ENCODE measurements at regions not wholly inside any gene's neighbourhood (a gene's known extent, or its start where the extent isn't known, plus 50 kb on each side); places are given as distances from the start of the nearest gene placed in this dataset.

GRCh38 chr5:61906820-61907219, 399.2 kb upstream of the KIF2A start:
- no peak for ATAC-seq (ENCODE audit: poor library complexity)
- intact Hi-C loops (cut with DNase I), result no loop called here
- no peak for DNase-seq

DNA sequence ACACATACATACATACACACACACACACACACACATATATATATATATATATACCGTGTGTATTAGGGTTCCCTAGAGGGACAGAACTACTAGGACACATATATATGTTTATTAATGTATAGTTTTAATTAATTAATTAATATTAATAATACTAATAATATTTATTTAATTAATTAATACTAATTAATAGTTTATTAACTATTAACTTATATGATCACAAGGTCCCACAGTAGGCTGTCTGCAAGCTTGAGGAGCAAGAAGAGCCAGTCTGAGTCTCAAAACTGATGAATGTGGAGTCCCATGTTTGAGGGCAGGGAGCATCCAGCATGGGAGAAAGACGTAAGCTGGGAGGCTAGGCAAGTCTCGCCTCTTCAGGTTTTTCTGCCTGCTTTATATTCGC, 398.0 kb upstream of the KIF2A start:
- intact Hi-C loops (cut with DNase I), result no loop called here
- ATAC-seq (ENCODE audit: poor library complexity) (no peak), DNase-seq (no peak)

DNA sequence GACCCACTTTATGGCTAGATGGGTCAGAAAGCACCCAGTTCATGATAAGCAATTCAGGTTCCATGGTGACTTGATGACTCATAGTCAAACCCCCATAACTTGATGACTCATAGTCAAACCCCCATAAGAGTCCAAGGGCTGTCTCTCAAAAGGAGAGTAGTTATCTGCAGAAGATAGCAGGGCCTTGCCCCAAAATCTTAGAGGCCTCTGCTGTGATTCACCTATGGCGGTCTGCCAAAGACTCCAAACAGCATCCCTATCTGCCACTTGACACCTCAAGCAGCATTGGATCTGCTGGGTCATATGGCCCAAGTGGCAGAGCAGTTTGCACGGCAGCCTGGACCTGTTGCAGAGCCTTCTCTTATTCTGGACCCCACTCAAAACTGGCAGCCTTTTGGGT, 395.2 kb upstream of the KIF2A start:
- intact Hi-C loops (cut with DNase I), result no loop called here
- no peak for ATAC-seq (ENCODE audit: poor library complexity)
- DNase-seq, result no peak

- intact Hi-C loops (cut with DNase I), result no loop called here
- no peak for ATAC-seq (ENCODE audit: poor library complexity)
- no peak for DNase-seq
Observed at GRCh38 chr5:61912559-61912958, 393.4 kb upstream of the KIF2A start.

GRCh38 chr5:61915646-61916045, 390.4 kb upstream of the KIF2A start:
- ATAC-seq (ENCODE audit: poor library complexity), result no peak
- no peak for DNase-seq
- intact Hi-C loops (cut with DNase I), result no loop called here

DNA sequence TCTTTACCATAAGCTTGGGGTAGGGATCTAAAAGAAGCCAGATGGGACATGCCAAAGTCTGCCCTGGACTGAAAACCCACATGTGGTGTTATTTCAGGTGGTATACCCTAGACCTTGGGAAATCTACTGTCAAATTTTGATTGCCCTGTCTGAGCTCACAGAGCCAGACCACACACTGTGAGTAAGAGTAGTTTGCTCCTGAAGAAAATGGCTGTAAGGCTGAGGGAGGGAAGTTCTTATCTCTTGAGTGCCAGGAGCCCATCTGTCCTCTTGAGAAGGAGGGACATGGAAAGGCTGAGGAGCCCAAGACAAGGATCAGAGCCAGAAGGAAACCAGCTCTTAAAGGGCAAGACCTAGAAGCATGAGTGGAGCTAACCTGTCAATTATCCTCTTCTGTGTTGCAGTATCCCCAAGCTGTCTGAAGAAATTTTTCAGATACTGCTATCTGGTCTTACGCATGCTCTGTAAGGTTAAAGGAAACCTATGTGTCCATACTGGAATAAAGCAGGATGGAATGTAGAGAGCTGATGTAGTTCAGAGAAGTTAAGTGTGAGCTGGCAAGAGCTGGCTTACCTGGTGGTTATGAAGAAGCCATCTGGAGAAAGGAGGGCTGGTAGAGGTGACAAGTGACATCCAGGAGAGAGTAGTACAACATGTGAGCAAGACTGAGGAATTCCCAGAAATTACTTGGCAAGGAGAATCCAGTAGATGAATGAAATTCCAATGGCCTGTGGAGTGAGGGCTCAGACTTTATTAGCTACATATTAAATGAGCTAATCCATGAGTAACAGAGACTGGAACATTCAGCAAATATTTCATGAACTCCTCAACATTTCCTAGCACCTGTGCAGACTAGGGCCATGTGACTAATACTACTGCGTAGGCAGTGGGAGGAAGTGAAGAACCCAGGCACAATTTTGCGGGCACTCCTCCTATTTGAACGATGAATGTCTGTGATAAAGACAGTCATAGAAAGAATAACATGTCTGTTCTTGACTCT, 389.1 kb upstream of the KIF2A start:
- ATAC-seq (ENCODE audit: poor library complexity) (no peak), DNase-seq (no peak)
- intact Hi-C loops (cut with DNase I), result no loop called here

DNA sequence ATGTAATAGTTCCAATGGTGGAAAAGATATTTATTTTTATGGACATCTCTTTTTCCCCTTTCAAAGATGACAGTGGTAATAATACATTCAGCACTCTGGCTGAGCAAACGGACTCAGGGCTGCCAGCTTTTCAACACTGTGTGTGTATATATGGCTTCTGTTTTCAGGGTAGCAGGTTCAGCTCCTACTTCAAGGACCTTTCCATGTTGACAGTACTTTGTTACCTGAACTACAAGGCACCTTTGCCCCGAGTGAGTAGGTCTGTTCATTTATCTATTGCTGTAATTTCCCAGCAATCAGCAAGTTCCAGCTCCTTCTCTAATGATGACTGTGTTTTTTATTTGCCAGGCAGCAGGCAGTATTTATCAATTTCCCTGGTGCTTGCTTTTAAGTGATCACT, 387.4 kb upstream of the KIF2A start:
- ATAC-seq (ENCODE audit: poor library complexity) (peak; percentile 57), DNase-seq (no peak)
- intact Hi-C loops (cut with DNase I), result no loop called here

- ATAC-seq (ENCODE audit: poor library complexity), result peak; percentile 22
- intact Hi-C loops (cut with DNase I), result no loop called here
- no peak for DNase-seq
Observed at GRCh38 chr5:61919920-61920319, 386.1 kb upstream of the KIF2A start.

- no peak for ATAC-seq (ENCODE audit: poor library complexity)
- DNase-seq, result no peak
- intact Hi-C loops (cut with DNase I), result no loop called here
Observed at GRCh38 chr5:61924251-61924650, 381.8 kb upstream of the KIF2A start.

GRCh38 chr5:61926911-61927310, 379.1 kb upstream of the KIF2A start:
- DNase-seq (no peak), ATAC-seq (ENCODE audit: poor library complexity) (no peak)
- intact Hi-C loops (cut with DNase I), result no loop called here

DNA sequence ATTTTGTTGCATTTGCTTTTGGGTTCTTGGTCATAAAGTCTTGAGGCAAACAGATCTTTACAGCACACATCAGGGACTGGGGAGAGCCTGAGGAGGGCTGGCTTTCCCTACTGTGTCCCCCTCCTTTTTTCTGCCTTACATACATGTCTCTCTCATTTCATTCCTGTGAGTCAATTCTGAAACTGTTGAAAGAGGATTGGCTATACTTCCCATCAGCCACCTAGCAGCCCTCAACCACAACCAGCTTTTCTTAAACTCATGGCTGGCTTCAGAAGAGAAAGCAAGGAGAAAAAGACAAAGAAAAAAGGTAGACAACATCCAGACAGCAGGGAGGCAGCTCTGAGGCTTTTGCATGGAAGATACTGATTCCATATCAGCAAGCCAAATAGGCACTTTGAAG, 374.8 kb upstream of the KIF2A start:
- ATAC-seq (ENCODE audit: poor library complexity), result no peak
- intact Hi-C loops (cut with DNase I), result loop anchor here (10.0 kb wide), 1 partner anchor 876 kb away; no protein-coding TSS in a partner anchor

GRCh38 chr5:61933787-61934626, 372.0 kb upstream of the KIF2A start:
- DNase-seq, result no peak
- intact Hi-C loops (cut with DNase I), result loop anchor here (10.0 kb wide), 1 partner anchor 879 kb away; no protein-coding TSS in a partner anchor
- peak; percentile 84 for ATAC-seq (ENCODE audit: poor library complexity)

More for the DNA sequence above, 374.8 kb upstream of the KIF2A start:
- DNase-seq, result no peak

DNA sequence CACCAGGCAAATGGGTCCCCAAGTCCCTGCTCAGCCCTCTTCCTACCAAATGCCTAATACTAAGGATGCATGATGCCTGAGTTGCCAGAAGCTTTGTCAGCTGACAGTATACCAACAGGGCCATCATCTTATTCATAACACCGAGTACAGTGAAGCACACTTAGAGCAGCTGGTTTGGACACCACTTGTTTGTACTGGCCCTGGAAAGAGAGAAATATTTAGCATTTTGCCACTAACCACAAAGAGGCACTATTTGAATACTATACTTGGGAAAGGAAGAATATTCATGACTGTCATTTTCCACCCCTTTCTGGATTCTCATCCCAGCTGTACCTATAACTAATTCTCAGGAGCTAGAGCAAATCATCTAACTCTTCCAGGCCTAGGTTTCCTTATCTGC, 364.4 kb upstream of the KIF2A start:
- intact Hi-C loops (cut with DNase I), result no loop called here
- ATAC-seq (ENCODE audit: poor library complexity), result no peak

GRCh38 chr5:61942462-61943049, 363.4 kb upstream of the KIF2A start:
- intact Hi-C loops (cut with DNase I), result no loop called here
- ATAC-seq (ENCODE audit: poor library complexity), result no peak
- no peak for DNase-seq

More for the DNA sequence above, 364.4 kb upstream of the KIF2A start:
- no peak for DNase-seq

DNA sequence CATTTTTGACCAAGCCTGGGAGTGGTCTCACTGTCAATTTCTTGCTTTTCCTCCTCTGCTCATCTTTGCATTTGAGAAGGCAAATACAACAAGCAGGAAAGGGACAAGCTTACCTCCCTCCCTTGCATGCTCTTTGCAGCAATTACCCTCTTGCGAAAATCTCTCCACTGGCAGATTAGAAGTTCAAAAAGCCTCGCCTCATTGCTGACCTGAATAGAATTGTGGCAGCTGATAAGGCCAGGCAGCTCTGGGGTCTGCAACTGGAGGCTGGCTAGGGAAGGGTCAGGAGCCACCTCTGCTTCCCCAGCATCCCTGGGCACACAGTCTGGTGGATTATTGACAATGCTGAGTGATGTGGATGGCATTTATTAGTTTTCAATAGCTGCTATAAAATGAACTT, 362.3 kb upstream of the KIF2A start:
- DNase-seq (no peak), ATAC-seq (ENCODE audit: poor library complexity) (no peak)
- intact Hi-C loops (cut with DNase I), result no loop called here

DNA sequence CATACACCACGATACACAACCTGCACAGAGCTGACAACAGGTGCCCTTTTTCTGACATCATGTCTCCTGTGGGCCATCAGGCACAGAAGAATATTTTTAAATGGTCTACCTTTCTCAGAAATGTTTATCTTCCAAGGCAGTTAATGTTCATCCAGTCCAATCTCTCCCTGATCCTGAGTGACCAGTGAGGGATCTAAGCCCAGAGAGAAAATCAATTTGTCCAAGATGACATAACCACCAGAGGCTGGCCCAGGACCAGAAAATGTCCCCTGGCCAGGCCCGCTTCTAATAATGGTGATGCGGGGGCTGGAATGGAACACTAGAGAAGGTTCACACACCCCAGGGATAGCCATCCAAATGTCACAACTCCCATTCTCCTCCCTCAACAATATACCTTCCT, 357.9 kb upstream of the KIF2A start:
- DNase-seq, result no peak
- intact Hi-C loops (cut with DNase I), result no loop called here
- ATAC-seq (ENCODE audit: poor library complexity), result no peak

- ATAC-seq (ENCODE audit: poor library complexity), result no peak
- intact Hi-C loops (cut with DNase I), result no loop called here
- no peak for DNase-seq
Observed at GRCh38 chr5:61949054-61949678, 356.8 kb upstream of the KIF2A start.

GRCh38 chr5:61949679-61950435, 356.1 kb upstream of the KIF2A start:
- no peak for DNase-seq
- ATAC-seq (ENCODE audit: poor library complexity), result no peak
- intact Hi-C loops (cut with DNase I), result no loop called here

All from Right ventricle myocardium superior (tissue), 1 donor.